WTC11 (cell line): ENCODE measurements at regions not wholly inside any gene's neighbourhood (a gene's known extent, or its start where the extent isn't known, plus 50 kb on each side); places are given as distances from the start of the nearest gene placed in this dataset.

Source experiments
- ATAC-seq: fragments of 200-7000 bp; cut with Tn5 transposase; 2 replicates; pipeline ENCODE4 v1.10.0; 2021; ENCODE audit warnings: mild to moderate bottlenecking, moderate library complexity
- CTCF ChIA-PET: fragments of 300-600 bp; sonication (Branson Sonifier 250); formaldehyde crosslinking; loops from one replicate; lab custom pipeline; 2021; ENCODE audit warnings: antibody characterized with exemption; lab: Charles Lee
- POLR2A ChIA-PET: fragments of 350-600 bp; sonication (Branson Sonifier 250); formaldehyde crosslinking; loops from one replicate; lab custom pipeline; 2021; ENCODE audit warnings: antibody characterized with exemption; lab: Charles Lee
- DNase-seq: peaks from one replicate; pipeline ENCODE4 v3.0.0; 2021; ENCODE audit warnings: low spot score
- H3K27ac Mint-ChIP-seq: 2 replicates; pipeline ENCODE4 v1.8.0; 2021; ENCODE audit warnings: mixed read lengths
- H3K27me3 Mint-ChIP-seq: 2 replicates; pipeline ENCODE4 v1.8.0; 2021; ENCODE audit warnings: low read depth, mild to moderate bottlenecking, moderate library complexity, mixed read lengths
- H3K36me3 Mint-ChIP-seq: 2 replicates; pipeline ENCODE4 v1.8.0; 2021; ENCODE audit warnings: mixed read lengths
- H3K4me1 Mint-ChIP-seq: 2 replicates; pipeline ENCODE4 v1.8.0; 2022; ENCODE audit warnings: mixed read lengths
- H3K4me3 Mint-ChIP-seq: 2 replicates; pipeline ENCODE4 v1.8.0; 2021; ENCODE audit warnings: mild to moderate bottlenecking, moderate library complexity, mixed read lengths
- H3K9me3 Mint-ChIP-seq: 2 replicates; pipeline ENCODE4 v1.8.0; 2021; ENCODE audit warnings: mixed read lengths
- AR ChIP-seq: fragments of 250-450 bp; sonication (Bioruptor Pico); IDR thresholded peaks from 2 replicates; pipeline ENCODE4 v1.9.0; 2021; ENCODE audit warnings: mild to moderate bottlenecking
- ARID4B ChIP-seq: sonication (generic); formaldehyde crosslinking; IDR thresholded peaks from 2 replicates; pipeline ENCODE4 v1.8.0; 2023; ENCODE audit warnings: missing genetic modification reagents, mild to moderate bottlenecking, borderline replicate concordance
- ATF1 ChIP-seq: sonication (generic); formaldehyde crosslinking; IDR thresholded peaks from 2 replicates; pipeline ENCODE4 v1.8.1; 2023; ENCODE audit warnings: mild to moderate bottlenecking, moderate library complexity, missing genetic modification reagents
- ATF2 ChIP-seq: sonication (generic); formaldehyde crosslinking; IDR thresholded peaks from 2 replicates; pipeline ENCODE4 v1.8.1; 2022; ENCODE audit warnings: low read depth, missing genetic modification reagents, borderline replicate concordance
- ATF3 ChIP-seq: sonication (generic); formaldehyde crosslinking; conservative IDR thresholded peaks from 2 replicates; pipeline ENCODE4 v1.8.1; 2022; ENCODE audit warnings: mild to moderate bottlenecking, missing genetic modification reagents
- CDX4 ChIP-seq: fragments of 250-450 bp; sonication (Bioruptor Pico); IDR thresholded peaks from 2 replicates; pipeline ENCODE4 v1.9.0; 2021; ENCODE audit warnings: moderate library complexity, mild to moderate bottlenecking, inconsistent platforms, borderline replicate concordance
- ETV6 ChIP-seq: sonication (generic); formaldehyde crosslinking; IDR thresholded peaks from 2 replicates; pipeline ENCODE4 v1.8.1; 2022; ENCODE audit warnings: mild to moderate bottlenecking, missing genetic modification reagents
- GTF2I ChIP-seq: fragments of 250-450 bp; sonication (Bioruptor Pico); conservative IDR thresholded peaks from 2 replicates; pipeline ENCODE4 v1.4.0; 2021; ENCODE audit warnings: mild to moderate bottlenecking
- HMGXB4 ChIP-seq: sonication (generic); formaldehyde crosslinking; IDR thresholded peaks from 2 replicates; pipeline ENCODE4 v1.8.1; 2023; ENCODE audit warnings: mild to moderate bottlenecking, moderate library complexity, missing genetic modification reagents
- IRF1 ChIP-seq: sonication (generic); formaldehyde crosslinking; IDR thresholded peaks from 2 replicates; pipeline ENCODE4 v1.8.0; 2023; ENCODE audit warnings: missing genetic modification reagents
- JUN ChIP-seq: sonication (generic); formaldehyde crosslinking; IDR thresholded peaks from 2 replicates; pipeline ENCODE4 v1.8.0; 2023; ENCODE audit warnings: mild to moderate bottlenecking, missing genetic modification reagents
- PREB ChIP-seq: sonication (generic); formaldehyde crosslinking; IDR thresholded peaks from 2 replicates; pipeline ENCODE4 v1.8.1; 2022; ENCODE audit warnings: mild to moderate bottlenecking, missing genetic modification reagents, moderate library complexity, borderline replicate concordance
- RORB ChIP-seq: fragments of 250-450 bp; sonication (Bioruptor Pico); IDR thresholded peaks from 2 replicates; pipeline ENCODE4 v1.9.0; 2021; ENCODE audit warnings: mild to moderate bottlenecking
- SMAD3 ChIP-seq: sonication (generic); formaldehyde crosslinking; IDR thresholded peaks from 2 replicates; pipeline ENCODE4 v1.8.0; 2022; ENCODE audit warnings: missing genetic modification reagents, mild to moderate bottlenecking, borderline replicate concordance
- USF2 ChIP-seq: sonication (generic); formaldehyde crosslinking; IDR thresholded peaks from 2 replicates; pipeline ENCODE4 v1.8.1; 2023; ENCODE audit warnings: mild to moderate bottlenecking, missing genetic modification reagents, moderate library complexity
- ZNF416 ChIP-seq: fragments of 250-450 bp; sonication (Bioruptor Pico); IDR thresholded peaks from 2 replicates; pipeline ENCODE4 v1.9.0; 2021; ENCODE audit warnings: mild to moderate bottlenecking, inconsistent platforms
- ZNF423 ChIP-seq: fragments of 250-450 bp; sonication (Bioruptor Pico); IDR thresholded peaks from 2 replicates; pipeline ENCODE4 v2.1.2; 2022; ENCODE audit warnings: mild to moderate bottlenecking, moderate library complexity
- ZSCAN18 ChIP-seq: fragments of 250-450 bp; sonication (Bioruptor Pico); IDR thresholded peaks from 2 replicates; pipeline ENCODE4 v2.1.2; 2022; ENCODE audit warnings: mild to moderate bottlenecking, moderate library complexity

GRCh38 chr14:51451561-51451960 lies 200.1 kb upstream of the FRMD6 start (continued):
- TF ChIP-seq ARID4B (no peak), JUN (CRISPR knock-in tag) (no peak), ATF1 (CRISPR knock-in tag) (no peak), CDX4 (CRISPR knock-in tag) (no peak), USF2 (CRISPR knock-in tag) (no peak), ZNF416 (CRISPR knock-in tag) (no peak), RORB (CRISPR knock-in tag) (no peak)

GRCh38 chr14:51453869-51454268 lies 197.8 kb upstream of the FRMD6 start:
- H3K27me3 Mint-ChIP-seq, result no peaks in the 10 kb centered on the region
- CTCF ChIA-PET, result no interaction called here
- no peak for TF ChIP-seq GTF2I (CRISPR knock-in tag)
- TF ChIP-seq ZNF423 (CRISPR knock-in tag), result no peak
- TF ChIP-seq ATF2 (CRISPR knock-in tag), result no peak
- TF ChIP-seq ATF3 (CRISPR knock-in tag), result no peak
- no peak for TF ChIP-seq AR
- TF ChIP-seq ATF1 (CRISPR knock-in tag), result no peak
- TF ChIP-seq IRF1 (CRISPR knock-in tag), result no peak
- TF ChIP-seq ZNF416 (CRISPR knock-in tag), result no peak
- TF ChIP-seq PREB, result no peak
- no peak for TF ChIP-seq SMAD3
- TF ChIP-seq HMGXB4 (CRISPR knock-in tag), result no peak
- TF ChIP-seq ETV6, result no peak
- no peak for TF ChIP-seq USF2 (CRISPR knock-in tag)
- TF ChIP-seq ZSCAN18, result no peak

More at GRCh38 chr14:51453869-51454268, 197.8 kb upstream of the FRMD6 start:
- Mint-ChIP-seq H3K36me3 (no peaks in the 10 kb centered on the region), H3K27ac (no peak overlapping the region), H3K4me1 (0 out of 2 replicates have a peak, but pooled peaks cover 2% of the 10 kb centered on the region), H3K4me3 (no peak overlapping the region), H3K9me3 (peaks cover 11% of the 10 kb centered on the region)
- POLR2A ChIA-PET, result no interaction called here
- DNase-seq (no peak), ATAC-seq (no peak)
